ENCODE measurements at regions not wholly inside any gene's neighbourhood (a gene's known extent, or its start where the extent isn't known, plus 50 kb on each side); places are given as distances from the start of the nearest gene placed in this dataset.

- H3K4me1 ChIP-seq (ENCODE audit: insufficient read depth): 0 out of 2 replicates have a peak, but pooled peaks cover 6% of the 10 kb centered on the region
Observed at GRCh38 chr10:113313048-113313602, 239.7 kb upstream of the HABP2 start.

More at GRCh38 chr10:113313048-113313602, 239.7 kb upstream of the HABP2 start:
- no peak for DNase-seq (ENCODE audit: low spot score)
- no peak overlapping the region for H3K4me3 Mint-ChIP-seq
- H3K4me3 ChIP-seq: no peak overlapping the region
- H4K20me1 ChIP-seq (replicated peaks; ENCODE audit: insufficient read depth): no peaks in the 10 kb centered on the region
- no peak for ATAC-seq
- no peaks in the 10 kb centered on the region for H3K36me3 Mint-ChIP-seq (ENCODE audit: low read depth)
- no peaks in the 10 kb centered on the region for H3K36me3 ChIP-seq (ENCODE audit: insufficient read depth)
- no peak overlapping the region for H2AFZ ChIP-seq
- H3K79me2 ChIP-seq (replicated peaks; ENCODE audit: insufficient read depth): no peaks in the 10 kb centered on the region
- no peak overlapping the region for H3K27ac ChIP-seq (ENCODE audit: low read depth)
- H3K4me2 ChIP-seq: no peak overlapping the region
- no peak overlapping the region for H3K27ac Mint-ChIP-seq
- 0 out of 2 replicates have a peak, but pooled peaks cover 3% of the 10 kb centered on the region for H3K9me2 ChIP-seq (ENCODE audit: insufficient read depth)
- H3K27me3 ChIP-seq (ENCODE audit: insufficient read depth): no peaks in the 10 kb centered on the region
- H3K9me3 Mint-ChIP-seq: no peaks in the 10 kb centered on the region
- no peaks in the 10 kb centered on the region for H3F3A ChIP-seq (replicated peaks; ENCODE audit: low read depth)
- TF ChIP-seq ZNF462 (CRISPR knock-in tag; IDR thresholded peaks at IDR 0.05) (no peak), ZNF331 (CRISPR knock-in tag; IDR thresholded peaks at IDR 0.05; ENCODE audit: low read depth) (no peak), EZH2 (IDR thresholded peaks at IDR 0.05; ENCODE audit: low read depth, unreplicated experiment) (no peak), REST (IDR thresholded peaks at IDR 0.05; ENCODE audit: unreplicated experiment) (no peak), CTCF (conservative IDR thresholded peaks at IDR 0.05; ENCODE audit: low read depth in 2 of 2) (no peak)
- peaks cover 3% of the 10 kb centered on the region for H3K27me3 Mint-ChIP-seq (ENCODE audit: insufficient read depth, low read depth, poor library complexity)
- H3K4me1 Mint-ChIP-seq: peaks cover 6% of the 10 kb centered on the region
